ENCODE measurements at regions not wholly inside any gene's neighbourhood (a gene's known extent, or its start where the extent isn't known, plus 50 kb on each side); places are given as distances from the start of the nearest gene placed in this dataset.

DNA sequence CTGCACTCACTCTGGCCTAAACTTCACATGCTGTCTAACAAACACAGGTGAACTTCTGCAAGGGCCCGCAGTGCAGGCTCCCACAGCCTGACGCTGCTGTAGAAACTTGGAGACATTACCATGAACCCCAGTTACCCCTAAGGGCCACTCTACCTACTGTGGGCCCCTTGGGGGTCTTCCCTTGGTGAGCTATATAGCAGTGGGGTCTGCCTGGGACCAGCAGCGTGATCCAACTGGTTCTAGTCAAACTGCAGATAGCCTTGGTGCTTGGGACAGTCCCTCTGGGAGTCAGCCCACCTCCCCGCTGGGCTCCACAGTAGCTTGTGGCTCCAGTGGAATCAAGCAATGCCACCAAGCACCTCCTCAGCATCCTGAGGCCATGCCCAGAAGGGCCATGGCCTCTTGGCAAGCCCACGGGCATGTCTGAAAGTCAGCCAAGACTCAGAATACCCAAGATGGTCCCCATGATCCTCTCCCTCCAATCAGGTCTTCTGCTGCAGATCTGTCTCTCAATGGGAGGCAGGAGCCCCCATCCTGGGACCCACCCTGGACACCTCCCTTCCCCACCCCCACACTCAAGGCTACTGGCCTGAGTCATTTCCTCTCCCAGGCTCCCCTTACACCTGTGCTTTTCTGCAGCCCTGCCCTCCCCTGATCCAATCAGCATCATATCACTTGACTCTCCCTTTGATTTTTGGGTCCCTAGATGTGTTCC, 230.0 kb upstream of the IRX1 start (continued):
- TF ChIP-seq CHD2 (IDR thresholded peaks at IDR 0.05; ENCODE audit: low read length, partially characterized antibody), result no peak
- no peak for TF ChIP-seq GATA2 (CRISPR knock-in tag; IDR thresholded peaks at IDR 0.05)
- no peak for TF ChIP-seq EZH2phosphoT487 (IDR thresholded peaks at IDR 0.05; ENCODE audit: borderline replicate concordance, low read depth)
- no peak for TF ChIP-seq NRF1 (IDR thresholded peaks at IDR 0.05; ENCODE audit: low read depth, low read length)
- TF ChIP-seq RXRA (IDR thresholded peaks at IDR 0.05; ENCODE audit: borderline replicate concordance, low read depth), result no peak

DNA sequence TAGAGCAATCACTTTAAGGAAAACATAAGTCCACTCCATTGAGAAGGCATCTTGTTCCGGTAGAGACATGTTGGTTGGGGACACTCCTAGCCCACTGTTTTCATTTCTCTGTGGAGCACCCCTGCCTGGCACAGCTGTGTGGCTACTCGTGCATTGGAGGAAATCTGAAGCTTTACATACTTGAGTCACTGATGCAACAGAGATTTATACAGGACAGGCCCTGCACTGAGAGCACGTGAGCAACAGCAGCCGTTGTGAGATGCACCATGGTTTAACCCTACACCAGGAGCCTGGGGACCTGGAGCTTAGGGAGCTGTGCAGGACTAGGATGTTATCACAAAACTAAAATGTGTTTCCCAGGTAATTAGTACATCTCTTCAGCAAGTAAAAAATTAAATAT, 230.7 kb upstream of the IRX1 start:
- WGBS (ENCODE audit: low lambda C conversion rate), result 0% methylated on average over 4 of the region's 4 CpGs
- H3K36me3 ChIP-seq (replicated peaks in 1 of 2; ENCODE audit: control insufficient read depth in 1 of 2, insufficient read depth in 2 of 2, low read length in 1 of 2), result no peaks in the 10 kb centered on the region
- TF ChIP-seq MEF2A (IDR thresholded peaks at IDR 0.05; ENCODE audit: borderline replicate concordance, low read depth) (no peak), RCOR1 (IDR thresholded peaks at IDR 0.05; ENCODE audit: low read length) (no peak), CHD2 (IDR thresholded peaks at IDR 0.05; ENCODE audit: low read length, partially characterized antibody) (no peak), RFX5 (IDR thresholded peaks at IDR 0.05; ENCODE audit: low read length) (no peak), TEAD4 (IDR thresholded peaks at IDR 0.05; ENCODE audit: borderline replicate concordance, insufficient read depth) (no peak), FOXJ3 (CRISPR knock-in tag; IDR thresholded peaks at IDR 0.05) (no peak)
- TF ChIP-seq, protein P1, sequence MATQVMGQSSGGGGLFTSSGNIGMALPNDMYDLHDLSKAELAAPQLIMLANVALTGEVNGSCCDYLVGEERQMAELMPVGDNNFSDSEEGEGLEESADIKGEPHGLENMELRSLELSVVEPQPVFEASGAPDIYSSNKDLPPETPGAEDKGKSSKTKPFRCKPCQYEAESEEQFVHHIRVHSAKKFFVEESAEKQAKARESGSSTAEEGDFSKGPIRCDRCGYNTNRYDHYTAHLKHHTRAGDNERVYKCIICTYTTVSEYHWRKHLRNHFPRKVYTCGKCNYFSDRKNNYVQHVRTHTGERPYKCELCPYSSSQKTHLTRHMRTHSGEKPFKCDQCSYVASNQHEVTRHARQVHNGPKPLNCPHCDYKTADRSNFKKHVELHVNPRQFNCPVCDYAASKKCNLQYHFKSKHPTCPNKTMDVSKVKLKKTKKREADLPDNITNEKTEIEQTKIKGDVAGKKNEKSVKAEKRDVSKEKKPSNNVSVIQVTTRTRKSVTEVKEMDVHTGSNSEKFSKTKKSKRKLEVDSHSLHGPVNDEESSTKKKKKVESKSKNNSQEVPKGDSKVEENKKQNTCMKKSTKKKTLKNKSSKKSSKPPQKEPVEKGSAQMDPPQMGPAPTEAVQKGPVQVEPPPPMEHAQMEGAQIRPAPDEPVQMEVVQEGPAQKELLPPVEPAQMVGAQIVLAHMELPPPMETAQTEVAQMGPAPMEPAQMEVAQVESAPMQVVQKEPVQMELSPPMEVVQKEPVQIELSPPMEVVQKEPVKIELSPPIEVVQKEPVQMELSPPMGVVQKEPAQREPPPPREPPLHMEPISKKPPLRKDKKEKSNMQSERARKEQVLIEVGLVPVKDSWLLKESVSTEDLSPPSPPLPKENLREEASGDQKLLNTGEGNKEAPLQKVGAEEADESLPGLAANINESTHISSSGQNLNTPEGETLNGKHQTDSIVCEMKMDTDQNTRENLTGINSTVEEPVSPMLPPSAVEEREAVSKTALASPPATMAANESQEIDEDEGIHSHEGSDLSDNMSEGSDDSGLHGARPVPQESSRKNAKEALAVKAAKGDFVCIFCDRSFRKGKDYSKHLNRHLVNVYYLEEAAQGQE (IDR thresholded peaks at IDR 0.05; ENCODE audit: low read depth, low read length), result no peak
- TF ChIP-seq, protein P2, sequence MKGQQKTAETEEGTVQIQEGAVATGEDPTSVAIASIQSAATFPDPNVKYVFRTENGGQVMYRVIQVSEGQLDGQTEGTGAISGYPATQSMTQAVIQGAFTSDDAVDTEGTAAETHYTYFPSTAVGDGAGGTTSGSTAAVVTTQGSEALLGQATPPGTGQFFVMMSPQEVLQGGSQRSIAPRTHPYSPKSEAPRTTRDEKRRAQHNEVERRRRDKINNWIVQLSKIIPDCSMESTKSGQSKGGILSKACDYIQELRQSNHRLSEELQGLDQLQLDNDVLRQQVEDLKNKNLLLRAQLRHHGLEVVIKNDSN (IDR thresholded peaks at IDR 0.05; ENCODE audit: borderline replicate concordance, low read depth), result no peak
- ChIA-PET POLR2A (no interaction called here), CTCF (interaction anchor here (0.7 kb wide), 1 partner anchor 585 kb away, joined by 3 read pairs; no protein-coding TSS in a partner anchor)
- no peaks in the 10 kb centered on the region for H3K27me3 ChIP-seq (ENCODE audit: insufficient read depth)
- no peaks in the 10 kb centered on the region for H3K79me2 ChIP-seq (ENCODE audit: insufficient read depth)
- H4K20me1 ChIP-seq (ENCODE audit: insufficient read depth), result no peaks in the 10 kb centered on the region
- no peaks in the 10 kb centered on the region for H3K4me1 ChIP-seq (ENCODE audit: control insufficient read depth in 1 of 2, insufficient read depth in 2 of 2, low read depth in 1 of 2, low read length in 1 of 2)
- no peak overlapping the region for H3K27ac ChIP-seq (ENCODE audit: low read depth in 2 of 2, low read length in 1 of 2)
- no peak overlapping the region for H3K9ac ChIP-seq
- no peaks in the 10 kb centered on the region for H3F3A ChIP-seq (replicated peaks; ENCODE audit: insufficient read depth)
- no peaks in the 10 kb centered on the region for H3K9me2 ChIP-seq
- no peak for DNase-seq
- no peaks in the 10 kb centered on the region for H3K9me3 ChIP-seq
- no peak overlapping the region for H3K4me3 ChIP-seq (ENCODE audit: low read depth in 2 of 2, low read length in 1 of 2)
- H3K4me2 ChIP-seq, result no peak overlapping the region
- H2AFZ ChIP-seq (ENCODE audit: low read depth), result no peak overlapping the region
